Stimulated activated CD4-positive, alpha-beta T cell treated with anti-CD3 and anti-CD28 coated beads, Interleukin-12 subunit alpha, Interleukin-12 subunit beta, amount 100 ng/mL, for 48 hours (primary cell): ENCODE measurements at regions not wholly inside any gene's neighbourhood (a gene's known extent, or its start where the extent isn't known, plus 50 kb on each side); places are given as distances from the start of the nearest gene placed in this dataset.
"Not testable (repeated sequence)": the region's sequence is repeated elsewhere in the genome, so short reads cannot be mapped to it uniquely, and the experiment has no call there.

Experiments used
- DNase-seq, 3 donors: peaks; one replicate each; pipeline ENCODE4 v3.0.0-alpha.2; 2020; ENCODE audit warnings: low read depth in 2 of 3, low spot score in 1 of 3

DNA sequence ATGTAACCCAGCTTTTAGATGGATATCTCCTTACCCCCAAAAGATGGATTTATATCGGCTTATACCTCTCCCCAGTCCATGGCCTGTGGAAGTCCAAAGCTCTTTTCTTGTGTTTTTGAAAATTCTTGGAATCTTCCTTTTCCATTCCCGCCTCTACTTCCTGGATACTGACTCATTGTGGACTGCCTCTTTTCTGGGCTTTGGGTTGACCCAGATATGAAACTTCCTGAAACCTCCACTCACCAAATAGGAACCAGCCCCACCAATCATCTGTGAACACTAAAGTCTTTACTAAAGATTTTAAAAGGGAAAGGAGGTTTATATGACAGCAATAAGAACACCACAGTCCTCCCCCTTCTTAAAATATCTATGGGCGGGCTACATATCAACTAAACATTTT is 163.4 kb upstream of the SYN3 start:
- DNase-seq: no peak

DNA sequence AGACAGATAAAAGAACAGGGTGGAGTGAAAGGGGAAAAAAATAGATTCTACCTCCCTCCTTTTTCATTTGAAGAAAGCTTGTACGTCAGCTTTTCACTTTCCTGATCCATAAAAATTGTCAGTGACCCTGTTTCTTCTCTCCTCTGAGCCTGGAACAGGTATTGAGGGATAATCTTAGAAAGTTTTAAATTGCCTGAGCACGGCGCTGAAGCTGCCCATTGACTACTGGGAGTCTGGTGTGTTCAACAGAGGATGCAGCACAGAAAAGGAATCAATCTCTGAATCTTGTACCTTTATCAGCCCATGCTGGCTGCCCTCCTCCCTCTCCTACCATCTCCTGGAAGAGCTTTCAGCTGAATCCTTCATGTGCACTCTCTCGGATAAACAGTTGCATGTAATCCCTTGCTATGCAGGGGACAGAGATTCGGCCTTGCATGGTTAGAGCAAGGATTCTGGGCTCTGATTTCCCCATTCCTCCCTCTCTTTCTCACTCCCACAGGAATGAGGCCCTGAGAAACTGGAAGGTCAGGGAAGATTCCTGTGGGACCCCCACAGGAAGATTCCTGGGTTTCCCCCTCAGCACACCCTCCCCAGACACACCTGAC is 162.4 kb upstream of the SYN3 start:
- no peak for DNase-seq

DNA sequence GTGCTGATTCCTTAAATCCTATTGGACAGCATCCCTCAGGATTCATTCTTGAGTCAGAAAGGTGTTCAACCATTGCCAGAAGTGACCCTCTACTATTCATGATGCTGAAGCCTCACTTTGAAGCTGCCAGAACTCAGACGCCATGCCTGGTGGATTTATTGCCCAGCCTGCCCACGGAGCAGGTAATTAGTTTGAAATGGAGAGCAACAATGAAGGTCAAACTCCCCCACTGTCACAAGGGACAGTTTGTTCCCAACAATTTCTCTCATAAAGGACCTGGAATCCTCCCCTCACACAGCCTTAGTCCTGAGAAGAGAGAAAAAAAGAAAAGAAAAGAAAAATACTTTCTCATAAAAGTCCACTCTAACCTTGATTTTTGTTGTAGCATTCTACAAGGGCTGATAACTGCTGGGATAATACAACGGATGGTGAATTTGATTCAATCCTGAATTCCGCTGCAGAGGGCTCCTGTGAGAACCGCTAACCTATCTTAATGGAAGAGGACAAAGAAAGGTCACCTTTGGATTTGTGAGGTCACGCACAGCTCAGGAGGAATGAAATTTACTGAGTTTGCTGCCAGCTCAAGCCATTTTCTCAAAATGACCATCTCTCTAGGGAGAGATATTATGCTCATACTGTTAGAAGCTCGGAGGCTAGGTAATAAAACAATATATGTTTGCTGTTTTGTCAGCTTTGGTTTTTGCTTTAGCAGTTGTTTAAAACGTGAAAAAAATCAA is 161.6 kb upstream of the SYN3 start:
- no peak for DNase-seq

DNA sequence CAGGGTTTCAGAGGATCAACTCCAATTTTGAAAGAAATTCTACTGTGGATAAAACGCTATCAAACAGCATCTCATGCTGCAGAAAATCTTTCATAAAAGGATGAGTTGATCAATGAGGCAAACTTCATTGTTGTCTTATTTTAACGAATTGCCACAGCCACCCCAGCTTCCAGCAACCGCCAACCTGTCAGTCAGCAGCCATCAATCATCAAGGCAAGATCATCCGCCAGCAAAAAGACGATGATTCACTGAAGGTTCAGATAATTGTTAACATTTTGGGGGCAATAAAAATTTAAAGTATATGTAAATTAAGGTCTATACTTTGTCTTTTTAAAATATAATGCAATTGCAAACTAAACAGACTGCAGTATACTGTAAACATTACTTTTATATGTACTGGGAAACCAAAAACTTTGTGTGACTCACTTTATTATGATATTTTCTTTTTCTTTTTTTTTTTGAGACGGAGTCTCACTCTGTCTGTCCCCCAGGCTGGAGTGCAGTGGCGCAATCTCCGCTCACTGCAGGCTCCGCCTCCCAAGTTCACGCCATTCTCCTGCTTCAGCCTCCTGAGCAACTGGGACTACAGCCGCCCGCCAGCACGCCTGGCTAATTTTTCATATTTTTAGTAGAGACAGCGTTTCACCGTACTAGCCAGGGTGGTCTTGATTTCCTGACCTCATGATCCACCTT is 155.3 kb upstream of the SYN3 start:
- DNase-seq: no peak

DNA sequence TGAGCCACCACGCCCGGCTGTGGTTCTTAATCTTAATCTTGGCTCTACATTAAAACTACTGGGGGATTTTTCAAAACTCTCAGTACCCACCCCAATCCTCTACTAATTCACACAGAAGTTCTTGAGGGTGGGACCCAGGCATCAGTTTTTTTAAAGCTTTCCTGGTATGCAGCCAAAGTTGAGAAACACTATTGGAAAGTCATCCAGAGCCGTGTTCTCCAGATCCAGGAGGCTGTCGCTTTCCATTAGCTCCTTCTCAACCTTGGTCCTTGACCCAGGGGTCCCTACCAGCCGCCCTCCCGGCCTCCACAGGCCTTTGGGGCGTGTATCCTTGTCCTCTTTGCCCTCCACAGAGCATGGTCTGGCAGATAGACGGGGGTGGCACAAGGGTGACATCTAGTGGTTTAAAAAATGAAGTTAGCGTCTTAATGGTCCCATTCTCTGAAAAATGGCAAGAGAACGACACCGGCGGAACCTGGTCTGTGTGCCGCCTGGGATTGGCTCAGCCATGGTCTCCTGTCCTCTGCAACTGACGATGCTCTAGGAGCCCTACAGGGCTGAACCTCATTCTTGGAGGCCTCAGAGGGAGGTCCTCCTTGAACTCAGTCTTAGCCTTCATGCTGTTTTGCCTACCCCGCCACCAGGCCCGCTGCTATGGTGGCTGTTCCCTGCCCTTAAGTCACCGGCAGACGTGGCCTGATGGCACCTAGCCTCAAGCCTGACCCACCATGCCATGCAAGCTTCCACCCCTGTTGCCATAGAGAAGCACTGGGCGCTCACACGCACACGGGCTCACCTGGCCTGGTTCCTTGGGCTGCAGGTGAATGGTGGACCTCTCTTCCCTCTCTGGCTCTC is 152.0 kb upstream of the SYN3 start:
- peak; percentile 1 to 11 (median 4) for DNase-seq

DNA sequence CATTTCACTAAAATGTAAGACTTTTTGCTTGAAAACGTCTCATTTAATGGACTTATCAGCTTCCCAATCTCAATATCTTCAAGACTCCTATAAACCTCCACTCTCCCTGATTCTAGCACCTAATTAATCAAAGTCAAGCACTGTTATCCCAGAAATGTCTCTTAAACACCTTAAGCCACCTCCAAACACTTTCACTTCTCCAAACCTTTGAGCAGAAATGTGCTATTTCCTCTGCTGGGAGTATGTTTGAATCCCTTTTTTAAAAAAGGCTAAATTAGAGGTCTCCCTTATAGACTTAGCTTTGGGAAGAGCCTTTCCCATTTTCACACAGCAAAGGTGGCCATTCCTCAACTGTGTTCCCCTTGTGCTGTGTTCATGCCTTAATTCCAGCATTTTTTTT is 146.2 kb upstream of the SYN3 start:
- DNase-seq: no peak

DNA sequence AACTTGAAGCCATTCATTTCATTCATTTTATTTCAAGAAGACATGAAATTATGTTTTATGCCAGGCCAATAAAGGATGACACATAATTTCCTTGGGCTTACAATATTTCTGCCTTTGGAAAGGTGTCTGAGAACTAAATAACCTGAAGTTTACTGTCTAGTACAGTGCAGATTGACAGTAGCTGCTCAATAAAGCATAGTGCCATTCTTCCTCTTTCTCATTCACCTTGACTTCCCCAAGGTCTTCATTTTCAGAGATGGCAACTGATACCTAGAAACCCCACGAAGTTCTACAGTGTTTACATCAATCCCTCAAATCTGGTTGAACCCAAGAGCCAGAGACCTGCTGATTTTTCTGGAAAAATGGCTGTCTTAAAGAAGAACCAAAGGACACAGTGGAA is 144.3 kb upstream of the SYN3 start:
- no peak for DNase-seq

DNA sequence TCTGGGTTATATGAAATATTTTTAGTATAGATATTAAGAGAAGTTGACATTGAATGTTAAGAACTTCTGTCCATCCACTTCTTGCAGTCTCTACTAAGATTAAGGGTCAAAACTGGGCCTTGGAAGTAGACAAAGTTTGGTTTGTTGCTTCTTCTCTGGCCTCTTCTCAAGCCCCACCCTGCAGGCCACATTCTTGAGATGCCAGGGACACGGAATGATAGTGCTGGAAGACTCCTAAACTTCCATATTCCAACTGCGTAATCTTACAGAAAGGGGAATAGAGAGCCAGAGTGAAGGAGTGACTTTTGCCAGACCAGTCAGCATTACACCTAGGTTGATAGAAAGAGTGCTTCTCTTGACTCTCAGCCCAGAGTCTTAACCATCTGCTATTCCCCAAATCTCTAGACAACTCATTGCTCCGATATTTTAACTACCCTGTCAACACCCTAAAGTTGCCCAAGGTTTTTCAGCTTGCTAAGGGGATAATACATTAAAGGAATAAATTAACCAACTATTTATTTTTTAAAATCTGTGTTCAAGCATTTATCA is 136.4 kb upstream of the SYN3 start:
- DNase-seq: no peak

DNA sequence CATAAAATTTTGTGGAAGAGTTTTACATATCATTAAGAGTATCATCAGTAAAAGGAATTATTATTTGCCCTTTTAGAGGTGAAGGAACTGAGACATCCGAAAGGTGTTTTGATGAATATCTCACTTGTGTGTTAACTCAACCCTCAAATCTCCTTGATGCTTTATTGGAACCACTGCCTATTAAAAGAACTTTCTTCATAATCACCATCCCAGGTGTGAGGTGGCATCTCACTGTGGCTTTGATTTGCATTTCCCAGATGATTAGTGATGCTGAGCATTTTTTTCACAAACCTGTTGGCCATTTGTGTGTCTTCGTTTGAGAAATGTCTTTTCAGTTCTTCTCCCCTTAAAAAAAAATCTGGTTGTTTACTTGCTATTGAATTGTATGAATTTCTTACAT is 134.0 kb upstream of the SYN3 start:
- no peak for DNase-seq

DNA sequence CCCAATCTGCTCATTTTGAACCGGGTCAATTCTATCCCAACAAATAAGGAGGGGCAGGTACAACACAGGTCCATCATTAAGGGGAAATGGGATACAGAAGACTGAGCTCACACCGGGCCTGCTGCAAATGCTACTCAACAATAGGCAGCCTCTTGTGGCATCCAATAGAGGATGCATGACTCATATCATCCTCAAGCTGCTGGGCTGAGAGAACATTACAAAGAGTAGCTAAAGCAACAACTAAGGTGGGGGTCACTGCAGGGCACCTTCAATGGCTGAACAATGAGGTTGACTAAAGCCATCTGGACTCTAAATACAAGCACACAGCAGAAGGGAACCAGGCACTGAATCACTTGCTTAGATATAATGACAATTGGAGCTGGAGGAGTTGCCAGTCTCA is 130.1 kb upstream of the SYN3 start:
- DNase-seq: no peak

DNA sequence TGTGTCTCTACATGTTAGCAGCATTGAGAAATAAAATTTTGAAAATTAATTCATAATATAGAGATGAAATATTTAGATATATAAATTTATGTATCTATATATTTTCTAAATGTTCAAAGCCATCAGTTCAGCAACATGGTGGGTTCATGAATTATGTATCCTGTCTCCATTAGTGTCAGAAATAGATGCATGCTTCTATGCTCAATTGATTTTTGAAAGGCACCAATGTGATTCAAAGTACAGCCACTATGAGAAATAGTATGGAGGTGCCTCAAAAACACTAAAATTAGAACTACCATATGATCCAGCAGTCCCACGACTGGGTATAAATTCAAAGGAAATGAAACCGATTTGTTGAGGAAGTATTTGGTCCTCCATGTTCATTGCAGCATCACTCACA is 128.6 kb upstream of the SYN3 start:
- DNase-seq: no peak

DNA sequence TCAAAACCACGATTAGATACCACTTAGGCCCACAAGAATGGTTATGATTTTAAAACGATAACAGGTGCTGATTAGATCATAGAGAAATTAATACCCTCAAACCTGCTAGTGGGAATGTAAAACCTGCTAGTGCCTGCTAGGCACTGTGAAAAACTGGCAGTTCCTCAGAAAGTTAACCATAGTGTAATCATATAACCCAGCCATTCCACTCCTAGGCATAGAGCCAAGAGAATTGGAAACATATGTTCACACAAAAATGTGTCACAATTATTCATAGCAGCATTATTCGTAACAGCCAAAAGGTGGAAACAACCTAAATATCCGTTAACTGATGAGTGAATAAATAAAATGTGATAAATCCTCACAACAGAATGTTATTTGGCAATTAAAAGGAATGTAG is 122.2 kb upstream of the SYN3 start:
- DNase-seq: no peak

DNA sequence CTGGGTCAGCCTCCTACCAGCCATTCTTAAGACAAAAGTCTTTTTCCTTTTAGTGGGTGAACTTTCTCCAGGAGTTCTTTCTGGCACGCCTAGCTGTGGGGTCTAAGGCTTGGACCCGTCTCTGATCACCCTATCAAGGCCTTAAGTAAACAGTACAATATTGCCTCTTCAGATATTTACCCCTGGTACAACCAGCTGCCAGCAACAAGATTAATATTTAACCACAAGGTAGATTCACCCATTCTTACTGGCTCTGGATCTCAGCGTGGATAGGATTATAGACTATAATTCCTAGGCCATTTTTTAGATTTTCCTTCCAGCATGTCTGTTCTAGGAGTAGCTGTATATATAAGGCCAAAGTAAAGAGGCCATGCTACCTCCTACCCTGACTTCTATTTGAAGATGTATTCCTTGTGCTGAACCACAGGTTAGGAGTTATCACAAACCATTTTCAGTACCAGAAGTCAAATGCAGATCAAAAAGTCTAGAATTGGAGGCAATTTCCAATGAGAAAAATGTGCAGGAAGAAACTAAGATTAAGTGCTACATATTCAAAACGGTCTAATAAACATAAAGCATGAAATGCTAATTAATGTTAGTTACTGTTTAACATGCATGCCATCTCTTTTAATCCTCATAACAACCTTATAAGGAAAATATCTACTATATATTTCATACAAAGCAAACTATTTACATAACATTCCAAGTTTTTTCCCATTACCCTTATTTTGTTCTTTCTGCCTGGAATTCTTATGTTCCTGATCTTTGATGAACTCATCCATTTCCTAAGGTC is 110.0 kb upstream of the SYN3 start:
- no peak for DNase-seq

DNA sequence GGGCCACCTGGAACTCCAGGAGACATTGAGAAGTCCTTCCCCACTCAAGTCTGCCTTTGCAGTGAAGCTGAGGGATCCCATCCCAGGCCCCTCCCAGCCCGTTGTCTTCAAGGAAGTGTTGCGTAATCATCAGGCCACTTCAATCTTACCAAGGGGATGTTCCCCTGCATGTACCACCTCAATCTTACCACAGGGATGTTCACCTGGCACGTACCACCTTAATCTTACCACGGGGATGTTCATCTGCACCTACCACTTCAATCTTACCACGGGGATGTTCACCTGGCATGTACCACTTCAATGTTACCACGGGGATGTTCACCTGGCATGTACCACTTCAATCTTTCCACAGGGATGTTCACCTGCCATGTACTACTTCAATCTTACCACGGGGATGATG is 108.0 kb upstream of the SYN3 start:
- no peak for DNase-seq

DNA sequence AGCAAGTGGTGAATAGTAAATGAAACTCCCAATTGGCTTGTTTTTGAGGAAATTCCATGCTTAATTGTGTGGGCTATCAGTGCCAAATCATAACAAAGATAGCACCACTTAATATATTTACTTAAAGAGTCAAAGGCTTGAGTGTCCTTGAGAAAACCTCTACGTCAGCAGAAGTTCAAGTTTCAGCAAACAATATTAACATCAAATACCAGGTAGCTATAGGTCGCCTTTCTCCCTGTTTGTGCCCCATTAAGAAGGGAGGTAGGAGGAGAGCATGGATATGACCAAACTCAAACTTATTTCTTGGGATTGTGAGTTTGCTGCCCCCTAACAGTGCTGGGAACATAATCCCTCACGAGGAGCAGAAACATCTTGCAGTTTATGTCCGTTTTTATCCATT is 105.6 kb upstream of the SYN3 start:
- DNase-seq: no peak

DNA sequence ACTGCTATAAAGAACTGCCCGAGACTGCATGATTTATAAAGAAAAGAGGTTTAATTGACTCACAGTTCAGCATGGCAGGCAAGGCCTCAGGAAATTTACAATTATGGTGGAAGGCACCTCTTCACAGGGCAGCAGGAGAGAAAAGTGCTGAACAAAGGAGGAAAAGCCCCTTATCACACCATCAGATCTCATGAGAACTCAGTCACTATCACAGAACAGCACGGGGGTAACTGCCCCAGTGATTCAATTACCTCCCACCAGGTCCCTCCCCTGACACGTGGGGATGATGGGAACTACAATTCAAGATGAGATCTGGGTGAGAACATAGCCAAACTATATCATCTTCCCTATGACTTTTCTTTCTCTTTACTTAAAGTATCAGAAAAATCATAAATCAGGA is 104.0 kb upstream of the SYN3 start:
- DNase-seq: no peak

DNA sequence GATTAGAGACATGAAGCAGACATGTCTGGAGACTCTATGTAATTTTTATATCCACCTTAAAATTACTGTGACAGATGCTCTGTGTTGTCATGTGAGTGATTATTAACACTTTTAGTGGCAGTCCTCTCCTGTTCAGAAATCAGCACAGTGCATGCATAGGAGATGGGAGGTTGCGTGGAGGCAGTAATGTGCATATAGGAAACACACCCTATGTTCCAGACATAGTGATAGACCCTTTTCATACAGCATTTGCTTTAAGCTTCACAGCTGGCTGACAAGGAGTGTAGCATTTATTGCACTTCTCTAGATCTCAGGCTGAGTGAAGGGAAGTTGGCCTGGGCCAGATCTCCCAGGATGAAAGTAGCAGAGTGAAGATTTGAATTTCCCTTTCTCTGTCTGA is 102.3 kb upstream of the SYN3 start:
- DNase-seq: no peak

DNA sequence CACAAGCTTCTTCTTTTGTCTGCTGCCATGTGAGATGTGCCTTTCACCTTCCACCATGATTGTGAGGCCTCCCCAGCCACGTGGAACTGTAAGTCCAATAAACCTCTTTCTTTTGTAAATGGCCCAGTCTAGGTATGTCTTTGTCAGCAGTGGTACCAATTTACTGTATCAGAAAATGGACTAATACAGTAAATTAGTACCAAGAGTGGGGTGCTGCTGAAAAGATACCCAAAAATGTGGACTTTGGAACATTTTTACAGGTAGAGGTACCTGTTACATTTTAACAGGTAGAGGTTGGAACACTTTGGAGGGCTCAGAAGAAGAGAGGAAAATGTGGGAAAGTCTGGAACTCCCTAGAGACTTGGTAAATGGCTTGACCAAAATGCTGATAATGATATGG is 96.8 kb upstream of the SYN3 start:
- DNase-seq: not testable (repeated sequence)

DNA sequence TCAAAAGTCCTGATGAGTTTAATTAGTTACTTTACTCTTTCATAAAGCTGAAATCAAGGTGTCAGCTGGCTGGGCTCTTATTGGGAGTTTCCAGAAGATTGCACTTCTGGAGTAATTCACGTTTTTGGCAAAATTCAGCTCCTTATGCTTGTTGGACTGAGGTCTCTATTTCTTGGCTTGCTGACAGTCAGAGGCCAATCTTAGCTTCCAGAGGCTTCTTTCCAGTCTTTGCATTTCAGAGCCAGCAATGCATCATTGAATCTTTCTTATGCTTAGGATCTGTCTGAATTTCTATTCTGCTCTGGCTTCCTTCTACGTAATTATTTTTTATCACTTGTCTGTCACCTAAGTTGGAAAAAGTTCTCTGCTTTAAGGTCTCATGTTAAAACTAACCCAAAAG is 91.4 kb upstream of the SYN3 start:
- no peak for DNase-seq

DNA sequence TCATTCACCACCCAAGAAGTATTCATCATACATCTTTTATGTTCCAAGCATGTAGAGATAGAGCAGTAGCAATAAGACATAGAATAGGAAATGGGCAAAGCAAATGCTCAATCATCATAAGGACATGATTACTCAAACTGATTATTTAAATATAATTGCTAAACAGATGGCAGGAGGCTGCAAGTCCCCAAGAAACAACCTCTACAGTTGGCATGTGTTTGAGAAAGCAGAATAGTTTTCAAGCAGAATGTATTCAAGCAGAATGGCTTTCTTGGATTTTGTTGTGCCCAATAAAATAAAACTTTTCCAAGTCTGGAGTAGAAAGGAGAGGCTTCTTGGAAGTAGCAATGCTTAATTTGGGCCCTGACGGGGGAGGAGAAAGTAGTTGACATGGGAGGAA is 86.5 kb upstream of the SYN3 start:
- no peak for DNase-seq
